Keratinocyte (primary cell): ENCODE measurements at regions not wholly inside any gene's neighbourhood (a gene's known extent, or its start where the extent isn't known, plus 50 kb on each side); places are given as distances from the start of the nearest gene placed in this dataset.

ENCODE experiments used
- EZH2 ChIP-seq: IDR thresholded peaks from one replicate; pipeline ENCODE4 v1.6.1; 2012; ENCODE audit warnings: inconsistent platforms, mild to moderate bottlenecking, low read length, moderate library complexity
- TF ChIP-seq, protein P1 (sequence below), 3 experiments: IDR thresholded peaks in 1 of 3; conservative IDR thresholded peaks in 1 of 3; optimal IDR thresholded peaks in 1 of 3; 2 replicates in 2 of 3; 3 replicates in 1 of 3; pipeline versions ENCODE3 to v1.5.1; 2011; ENCODE audit warnings: low read length in 3 of 3, mild to moderate bottlenecking in 3 of 3, moderate library complexity in 2 of 3, control low read depth in 1 of 3, inconsistent platforms in 1 of 3; ENCODE audit not compliant: insufficient read depth in 2 of 3; ENCODE audit errors: extremely low read depth in 1 of 3

GRCh38 chr1:55426156-55426555 lies 211.0 kb upstream of the USP24 start:
- TF ChIP-seq, protein P1, sequence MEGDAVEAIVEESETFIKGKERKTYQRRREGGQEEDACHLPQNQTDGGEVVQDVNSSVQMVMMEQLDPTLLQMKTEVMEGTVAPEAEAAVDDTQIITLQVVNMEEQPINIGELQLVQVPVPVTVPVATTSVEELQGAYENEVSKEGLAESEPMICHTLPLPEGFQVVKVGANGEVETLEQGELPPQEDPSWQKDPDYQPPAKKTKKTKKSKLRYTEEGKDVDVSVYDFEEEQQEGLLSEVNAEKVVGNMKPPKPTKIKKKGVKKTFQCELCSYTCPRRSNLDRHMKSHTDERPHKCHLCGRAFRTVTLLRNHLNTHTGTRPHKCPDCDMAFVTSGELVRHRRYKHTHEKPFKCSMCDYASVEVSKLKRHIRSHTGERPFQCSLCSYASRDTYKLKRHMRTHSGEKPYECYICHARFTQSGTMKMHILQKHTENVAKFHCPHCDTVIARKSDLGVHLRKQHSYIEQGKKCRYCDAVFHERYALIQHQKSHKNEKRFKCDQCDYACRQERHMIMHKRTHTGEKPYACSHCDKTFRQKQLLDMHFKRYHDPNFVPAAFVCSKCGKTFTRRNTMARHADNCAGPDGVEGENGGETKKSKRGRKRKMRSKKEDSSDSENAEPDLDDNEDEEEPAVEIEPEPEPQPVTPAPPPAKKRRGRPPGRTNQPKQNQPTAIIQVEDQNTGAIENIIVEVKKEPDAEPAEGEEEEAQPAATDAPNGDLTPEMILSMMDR (optimal IDR thresholded peaks at IDR 0.05 in 1 of 3, IDR thresholded peaks at IDR 0.05 in 1 of 3, conservative IDR thresholded peaks at IDR 0.05 in 1 of 3; ENCODE audit: extremely low read depth in 1 of 3, insufficient read depth in 2 of 3, low read length in 3 of 3) = no peak
- TF ChIP-seq EZH2 = no peak
